Gastroesophageal sphincter (tissue), 4 donors: ENCODE measurements at regions not wholly inside any gene's neighbourhood (a gene's known extent, or its start where the extent isn't known, plus 50 kb on each side); places are given as distances from the start of the nearest gene placed in this dataset.
A peak's percentile ranks its signal among the peaks of the same experiment; 100 is the strongest.

ENCODE experiments used
- ATAC-seq: fragments of 150-250 bp; one replicate; pipeline ENCODE4 v1.9.1; 2016; ENCODE audit warnings: mild to moderate bottlenecking, moderate library complexity
- H3K27ac ChIP-seq, 4 donors: fragments of 200-600 bp; sonication (generic) in 3 of 4; 1 replicate in 3 of 4; 2 replicates in 1 of 4; pipeline ENCODE4 v1.5.1; 2016 to 2019
- H3K27me3 ChIP-seq: fragments of 200-600 bp; sonication (generic); one replicate; pipeline ENCODE4 v1.5.1; 2019
- H3K36me3 ChIP-seq, 2 donors: fragments of 200-600 bp; sonication (generic); one replicate each; pipeline ENCODE4 v1.5.1; 2019; ENCODE audit warnings: control low read depth in 1 of 2
- H3K4me1 ChIP-seq, 3 donors: fragments of 200-600 bp; sonication (generic); 1 replicate in 2 of 3; 2 replicates in 1 of 3; pipeline ENCODE4 v1.5.1; 2016 to 2019; ENCODE audit warnings: control low read depth in 2 of 3
- H3K4me3 ChIP-seq, 2 donors: fragments of 200-600 bp; sonication (generic); one replicate each; pipeline ENCODE4 v1.5.1; 2019; ENCODE audit warnings: mild to moderate bottlenecking in 1 of 2, moderate library complexity in 1 of 2
- H3K9me3 ChIP-seq, 3 donors: fragments of 200-600 bp; sonication (generic); one replicate each; pipeline ENCODE4 v1.5.1; 2017 to 2019; ENCODE audit warnings: control low read depth in 2 of 3
- CTCF ChIP-seq, 4 experiments: fragments of 200-600 bp in 2 of 4; fragments of 450-650 bp in 2 of 4; sonication (generic) in 1 of 4; IDR thresholded peaks; one replicate each; pipeline ENCODE4 v1.5.1; 2017 to 2019; ENCODE audit warnings: antibody characterized with exemption in 4 of 4, mild to moderate bottlenecking in 2 of 4, moderate library complexity in 2 of 4
- EP300 ChIP-seq: sonication (generic); formaldehyde crosslinking; IDR thresholded peaks from one replicate; pipeline ENCODE4 v1.6.1; 2017; ENCODE audit warnings: antibody characterized with exemption, mild to moderate bottlenecking
- POLR2A ChIP-seq, 2 donors: fragments of 450-650 bp; IDR thresholded peaks; one replicate each; pipeline ENCODE4 v1.6.1; 2017; ENCODE audit warnings: antibody characterized with exemption in 2 of 2, mild to moderate bottlenecking in 2 of 2, moderate library complexity in 1 of 2
- POLR2AphosphoS5 ChIP-seq: sonication (generic); formaldehyde crosslinking; IDR thresholded peaks from one replicate; pipeline ENCODE4 v1.6.1; 2017; ENCODE audit warnings: antibody characterized with exemption
- WGBS, 2 donors: methylation state at CpG; one replicate each; pipeline ENCODE4 v1.1.5; 2018; ENCODE audit warnings: low coverage in 1 of 2; 5-methylcytosine and 5-hydroxymethylcytosine counted together

- no peak for ATAC-seq
- Histone ChIP-seq H3K9me3 (no peaks in the 10 kb centered on the region), H3K27me3 (no peaks in the 10 kb centered on the region), H3K36me3 (no peaks in the 10 kb centered on the region), H3K4me3 (no peak overlapping the region), H3K27ac (no peak overlapping the region), H3K4me1 (no peaks in the 10 kb centered on the region)
- no peak for TF ChIP-seq CTCF (IDR thresholded peaks at IDR 0.05)
- no peak for TF ChIP-seq POLR2AphosphoS5
- TF ChIP-seq EP300, result no peak
- no peak for TF ChIP-seq POLR2A (IDR thresholded peaks at IDR 0.05)
- WGBS, 2 donors, result 42 to 56% methylated on average over 2 to 5 of the region's 6 CpGs
These were observed 292.7 kb upstream of the TENM3 start for GRCh38 chr4:181950372-181951127.

- Histone ChIP-seq H3K27ac (no peak overlapping the region), H3K4me1 (no peaks in the 10 kb centered on the region), H3K9me3 (no peaks in the 10 kb centered on the region), H3K27me3 (no peaks in the 10 kb centered on the region), H3K4me3 (no peak overlapping the region), H3K36me3 (no peaks in the 10 kb centered on the region)
- 56 to 86% methylated on average over 3 of the region's 3 CpGs for WGBS, 2 donors
- no peak for TF ChIP-seq POLR2AphosphoS5
- no peak for TF ChIP-seq CTCF (IDR thresholded peaks at IDR 0.05)
- no peak for TF ChIP-seq POLR2A (IDR thresholded peaks at IDR 0.05)
- TF ChIP-seq EP300, result no peak
- ATAC-seq, result no peak
These were observed 291.9 kb upstream of the TENM3 start for GRCh38 chr4:181951265-181951664.

- Histone ChIP-seq H3K36me3 (no peaks in the 10 kb centered on the region), H3K27ac (no peak overlapping the region), H3K27me3 (no peaks in the 10 kb centered on the region), H3K9me3 (no peaks in the 10 kb centered on the region), H3K4me1 (peaks cover 0 to 10% (median 0%) of the 10 kb centered on the region in 3 donors), H3K4me3 (no peak overlapping the region)
- ATAC-seq, result peak; percentile 41
- TF ChIP-seq POLR2AphosphoS5 (no peak), CTCF (IDR thresholded peaks at IDR 0.05) (no peak), EP300 (no peak), POLR2A (IDR thresholded peaks at IDR 0.05) (no peak)
- WGBS, 2 donors, result 30 to 55% methylated on average over 2 to 7 of the region's 7 CpGs
These were observed 290.7 kb upstream of the TENM3 start for GRCh38 chr4:181952478-181952877.

- Histone ChIP-seq H3K9me3 (no peaks in the 10 kb centered on the region), H3K27me3 (no peaks in the 10 kb centered on the region), H3K27ac (no peak overlapping the region), H3K4me1 (peaks cover 0 to 10% (median 0%) of the 10 kb centered on the region in 3 donors), H3K36me3 (no peaks in the 10 kb centered on the region), H3K4me3 (no peak overlapping the region)
- TF ChIP-seq EP300 (no peak), POLR2AphosphoS5 (no peak), POLR2A (IDR thresholded peaks at IDR 0.05) (no peak), CTCF (IDR thresholded peaks at IDR 0.05) (no peak)
- no peak for ATAC-seq
- WGBS, 2 donors, result 65 to 74% methylated on average over 3 of the region's 3 CpGs
These were observed 286.7 kb upstream of the TENM3 start for GRCh38 chr4:181956512-181956911.

GRCh38 chr4:181957088-181957487 lies 286.1 kb upstream of the TENM3 start:
- ATAC-seq, result no peak
- no peaks in the 10 kb centered on the region for H3K27me3 ChIP-seq
- WGBS, 2 donors, result 28 to 32% methylated on average over 7 to 8 of the region's 8 CpGs
- no peaks in the 10 kb centered on the region for H3K36me3 ChIP-seq
- peaks cover 0 to 10% (median 0%) of the 10 kb centered on the region in 3 donors for H3K4me1 ChIP-seq
- H3K4me3 ChIP-seq, result no peak overlapping the region
- no peak for TF ChIP-seq POLR2A (IDR thresholded peaks at IDR 0.05)
- no peak for TF ChIP-seq EP300
- no peak for TF ChIP-seq POLR2AphosphoS5
- TF ChIP-seq CTCF (IDR thresholded peaks at IDR 0.05), result no peak
- no peaks in the 10 kb centered on the region for H3K9me3 ChIP-seq
- no peak overlapping the region for H3K27ac ChIP-seq
